SW 1271 (cell line): ENCODE measurements at regions not wholly inside any gene's neighbourhood (a gene's known extent, or its start where the extent isn't known, plus 50 kb on each side); places are given as distances from the start of the nearest gene placed in this dataset.

ENCODE experiments used
- DNase-seq, 2 experiments: peaks; one replicate each; lab custom pipeline; 2025; lab: John Stamatoyannopoulos, UW

GRCh38 chr21:17979763-17980162 is 160.6 kb upstream of the C21orf91 start:
- no peak for DNase-seq

- DNase-seq, result no peak
These were observed 159.7 kb upstream of the C21orf91 start for GRCh38 chr21:17978895-17979294.

- no peak for DNase-seq
These were observed 157.5 kb upstream of the C21orf91 start for GRCh38 chr21:17976691-17977090.

- no peak for DNase-seq
These were observed 157.0 kb upstream of the C21orf91 start for GRCh38 chr21:17976139-17976538.

- no peak for DNase-seq
These were observed 148.2 kb upstream of the C21orf91 start for GRCh38 chr21:17967319-17967718.

- no peak for DNase-seq
These were observed 145.6 kb upstream of the C21orf91 start for GRCh38 chr21:17964716-17965115.

GRCh38 chr21:17964199-17964598 is 145.0 kb upstream of the C21orf91 start:
- no peak for DNase-seq

- DNase-seq, result no peak
These were observed 131.4 kb upstream of the C21orf91 start for GRCh38 chr21:17950591-17950990.

GRCh38 chr21:17949421-17949820 is 130.3 kb upstream of the C21orf91 start:
- DNase-seq, result no peak

GRCh38 chr21:17947531-17947930 is 128.4 kb upstream of the C21orf91 start:
- no peak for DNase-seq

- DNase-seq, result no peak
These were observed 111.9 kb upstream of the C21orf91 start for GRCh38 chr21:17931080-17931479.

- DNase-seq, result no peak
These were observed 110.9 kb upstream of the C21orf91 start for GRCh38 chr21:17930093-17930492.

GRCh38 chr21:17929510-17929909 is 110.4 kb upstream of the C21orf91 start:
- DNase-seq, result no peak

- DNase-seq, result peak in 1 of 2 experiments; percentile 1
These were observed 106.7 kb upstream of the C21orf91 start for GRCh38 chr21:17925899-17926298.

GRCh38 chr21:17925000-17925610 is 105.9 kb upstream of the C21orf91 start:
- peak in 1 of 2 experiments; percentile 47 for DNase-seq

- DNase-seq, result peak in 1 of 2 experiments; percentile 33
These were observed 102.7 kb upstream of the C21orf91 start for GRCh38 chr21:17921579-17922530.

- DNase-seq, result no peak
These were observed 96.8 kb upstream of the C21orf91 start for GRCh38 chr21:17915976-17916375.

- no peak for DNase-seq
These were observed 92.5 kb upstream of the C21orf91 start for GRCh38 chr21:17911628-17912027.

- no peak for DNase-seq
These were observed 84.9 kb upstream of the C21orf91 start for GRCh38 chr21:17903929-17904639.

- peak in 1 of 2 experiments; percentile 29 for DNase-seq
These were observed 84.1 kb upstream of the C21orf91 start for GRCh38 chr21:17903029-17903806.

GRCh38 chr21:17901458-17902079 is 82.4 kb upstream of the C21orf91 start:
- DNase-seq, result no peak
